K562 (cell line): ENCODE measurements at regions not wholly inside any gene's neighbourhood (a gene's known extent, or its start where the extent isn't known, plus 50 kb on each side); places are given as distances from the start of the nearest gene placed in this dataset.

Source experiments
- JUNB ChIP-seq: fragments of 450-650 bp; formaldehyde crosslinking; conservative IDR thresholded peaks from 2 replicates; pipeline ENCODE4 v1.4.0; 2020; ENCODE audit warnings: mild to moderate bottlenecking
- KDM5B ChIP-seq: fragments of 200-600 bp; sonication (generic); IDR thresholded peaks from 2 replicates; pipeline ENCODE4 v1.6.1; 2012; ENCODE audit warnings: low read depth, mild to moderate bottlenecking, moderate library complexity, low read length, control low read depth, inconsistent platforms; ENCODE audit not compliant: insufficient replicate concordance
- MBD2 ChIP-seq: sonication (generic); IDR thresholded peaks from 2 replicates; pipeline ENCODE4 v1.6.1; 2016; ENCODE audit warnings: low read depth, borderline replicate concordance
- PCBP1 ChIP-seq: fragments of 200-400 bp; formaldehyde crosslinking; IDR thresholded peaks from 2 replicates; pipeline ENCODE4 v1.6.1; 2018; ENCODE audit warnings: mild to moderate bottlenecking, low read depth, low read length; ENCODE audit not compliant: poor library complexity, severe bottlenecking
- SOX6 ChIP-seq: fragments of 450-650 bp; IDR thresholded peaks from 2 replicates; pipeline ENCODE4 v1.6.1; 2014; ENCODE audit warnings: mild to moderate bottlenecking
- SPI1 ChIP-seq: IDR thresholded peaks from 2 replicates; pipeline ENCODE4 v1.6.1; 2011; ENCODE audit warnings: low read depth, low read length, control low read depth, borderline replicate concordance
- ZNF445 ChIP-seq: fragments of 250-450 bp; sonication (Bioruptor Pico); IDR thresholded peaks from 2 replicates; pipeline ENCODE4 v1.4.0; 2020; ENCODE audit warnings: low read depth, mild to moderate bottlenecking, moderate library complexity
- TF ChIP-seq, protein P1 (sequence below): fragments of 250-450 bp; sonication (Bioruptor Pico); IDR thresholded peaks from 2 replicates; pipeline ENCODE4 v1.5.0; 2022; ENCODE audit warnings: mild to moderate bottlenecking
- TF ChIP-seq, protein P2 (sequence below): fragments of 250-450 bp; sonication (Bioruptor Pico); IDR thresholded peaks from 2 replicates; pipeline ENCODE4 v1.8.0; 2022; ENCODE audit warnings: inconsistent platforms
- TF ChIP-seq, protein P3 (sequence below): fragments of 150-350 bp; conservative IDR thresholded peaks from 2 replicates; pipeline ENCODE4 v1.6.1; 2014; ENCODE audit warnings: low read length
- TF ChIP-seq, protein P4 (sequence below), 2 experiments: IDR thresholded peaks; 2 replicates each; pipeline ENCODE4 v1.6.1; 2011; ENCODE audit warnings: borderline replicate concordance in 1 of 2, control low read depth in 1 of 2, low read depth in 1 of 2, low read length in 1 of 2, mild to moderate bottlenecking in 1 of 2, mixed read lengths in 1 of 2, moderate library complexity in 1 of 2; ENCODE audit not compliant: insufficient read depth in 1 of 2, insufficient read length in 1 of 2, poor library complexity in 1 of 2, severe bottlenecking in 1 of 2; ENCODE audit errors: extremely low read depth in 1 of 2

DNA sequence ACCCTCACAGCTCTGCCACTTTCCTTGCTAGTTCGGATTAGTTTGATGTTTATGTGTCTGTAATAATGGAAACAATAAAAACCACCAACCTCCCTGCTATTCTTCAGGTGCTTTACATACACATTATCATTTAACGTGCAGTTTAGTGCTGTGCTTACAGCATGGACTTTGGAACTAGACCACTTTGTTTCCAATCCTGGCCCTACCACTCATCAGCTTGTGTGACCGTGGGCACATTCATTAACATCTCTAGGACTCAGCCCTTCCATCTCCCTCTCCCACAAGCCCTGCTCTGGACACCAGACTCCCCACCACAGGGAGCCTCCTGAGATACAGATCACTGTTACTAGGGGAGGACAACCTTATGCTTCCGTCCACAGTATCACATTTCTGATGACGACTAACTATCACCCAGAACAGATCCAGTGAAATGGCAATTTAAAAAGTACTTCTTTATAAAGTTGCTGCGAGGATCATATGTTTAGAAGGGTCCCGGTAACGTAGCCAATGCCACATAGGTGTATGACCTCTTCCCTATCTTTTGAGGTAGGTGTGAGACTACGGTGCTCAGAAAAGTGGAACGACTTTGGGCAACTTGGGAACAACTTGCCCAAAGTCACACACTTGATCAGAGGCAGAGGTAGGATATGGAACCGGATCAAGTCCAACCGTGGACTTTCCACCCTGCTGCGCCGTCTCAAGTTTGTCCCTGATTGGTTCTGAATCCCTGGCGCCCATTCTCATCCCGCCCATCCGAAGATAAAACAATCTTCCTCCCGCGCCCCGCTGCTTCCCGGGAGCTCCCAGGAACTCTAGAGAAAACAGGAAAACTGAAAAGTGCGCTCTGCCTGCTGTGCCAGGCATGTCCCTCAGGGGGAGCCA lies 132.4 kb upstream of the NIPBL start (continued):
- TF ChIP-seq, protein P1, sequence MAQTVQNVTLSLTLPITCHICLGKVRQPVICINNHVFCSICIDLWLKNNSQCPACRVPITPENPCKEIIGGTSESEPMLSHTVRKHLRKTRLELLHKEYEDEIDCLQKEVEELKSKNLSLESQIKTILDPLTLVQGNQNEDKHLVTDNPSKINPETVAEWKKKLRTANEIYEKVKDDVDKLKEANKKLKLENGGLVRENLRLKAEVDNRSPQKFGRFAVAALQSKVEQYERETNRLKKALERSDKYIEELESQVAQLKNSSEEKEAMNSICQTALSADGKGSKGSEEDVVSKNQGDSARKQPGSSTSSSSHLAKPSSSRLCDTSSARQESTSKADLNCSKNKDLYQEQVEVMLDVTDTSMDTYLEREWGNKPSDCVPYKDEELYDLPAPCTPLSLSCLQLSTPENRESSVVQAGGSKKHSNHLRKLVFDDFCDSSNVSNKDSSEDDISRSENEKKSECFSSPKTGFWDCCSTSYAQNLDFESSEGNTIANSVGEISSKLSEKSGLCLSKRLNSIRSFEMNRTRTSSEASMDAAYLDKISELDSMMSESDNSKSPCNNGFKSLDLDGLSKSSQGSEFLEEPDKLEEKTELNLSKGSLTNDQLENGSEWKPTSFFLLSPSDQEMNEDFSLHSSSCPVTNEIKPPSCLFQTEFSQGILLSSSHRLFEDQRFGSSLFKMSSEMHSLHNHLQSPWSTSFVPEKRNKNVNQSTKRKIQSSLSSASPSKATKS (CRISPR knock-in tag) = no peak
- TF ChIP-seq, protein P2, sequence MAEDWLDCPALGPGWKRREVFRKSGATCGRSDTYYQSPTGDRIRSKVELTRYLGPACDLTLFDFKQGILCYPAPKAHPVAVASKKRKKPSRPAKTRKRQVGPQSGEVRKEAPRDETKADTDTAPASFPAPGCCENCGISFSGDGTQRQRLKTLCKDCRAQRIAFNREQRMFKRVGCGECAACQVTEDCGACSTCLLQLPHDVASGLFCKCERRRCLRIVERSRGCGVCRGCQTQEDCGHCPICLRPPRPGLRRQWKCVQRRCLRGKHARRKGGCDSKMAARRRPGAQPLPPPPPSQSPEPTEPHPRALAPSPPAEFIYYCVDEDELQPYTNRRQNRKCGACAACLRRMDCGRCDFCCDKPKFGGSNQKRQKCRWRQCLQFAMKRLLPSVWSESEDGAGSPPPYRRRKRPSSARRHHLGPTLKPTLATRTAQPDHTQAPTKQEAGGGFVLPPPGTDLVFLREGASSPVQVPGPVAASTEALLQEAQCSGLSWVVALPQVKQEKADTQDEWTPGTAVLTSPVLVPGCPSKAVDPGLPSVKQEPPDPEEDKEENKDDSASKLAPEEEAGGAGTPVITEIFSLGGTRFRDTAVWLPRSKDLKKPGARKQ (CRISPR knock-in tag) = no peak
- no peak for TF ChIP-seq MBD2
- TF ChIP-seq, protein P3, sequence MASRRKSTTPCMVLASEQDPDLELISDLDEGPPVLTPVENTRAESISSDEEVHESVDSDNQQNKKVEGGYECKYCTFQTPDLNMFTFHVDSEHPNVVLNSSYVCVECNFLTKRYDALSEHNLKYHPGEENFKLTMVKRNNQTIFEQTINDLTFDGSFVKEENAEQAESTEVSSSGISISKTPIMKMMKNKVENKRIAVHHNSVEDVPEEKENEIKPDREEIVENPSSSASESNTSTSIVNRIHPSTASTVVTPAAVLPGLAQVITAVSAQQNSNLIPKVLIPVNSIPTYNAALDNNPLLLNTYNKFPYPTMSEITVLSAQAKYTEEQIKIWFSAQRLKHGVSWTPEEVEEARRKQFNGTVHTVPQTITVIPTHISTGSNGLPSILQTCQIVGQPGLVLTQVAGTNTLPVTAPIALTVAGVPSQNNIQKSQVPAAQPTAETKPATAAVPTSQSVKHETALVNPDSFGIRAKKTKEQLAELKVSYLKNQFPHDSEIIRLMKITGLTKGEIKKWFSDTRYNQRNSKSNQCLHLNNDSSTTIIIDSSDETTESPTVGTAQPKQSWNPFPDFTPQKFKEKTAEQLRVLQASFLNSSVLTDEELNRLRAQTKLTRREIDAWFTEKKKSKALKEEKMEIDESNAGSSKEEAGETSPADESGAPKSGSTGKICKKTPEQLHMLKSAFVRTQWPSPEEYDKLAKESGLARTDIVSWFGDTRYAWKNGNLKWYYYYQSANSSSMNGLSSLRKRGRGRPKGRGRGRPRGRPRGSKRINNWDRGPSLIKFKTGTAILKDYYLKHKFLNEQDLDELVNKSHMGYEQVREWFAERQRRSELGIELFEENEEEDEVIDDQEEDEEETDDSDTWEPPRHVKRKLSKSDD = no peak
- peak; percentile 52 for TF ChIP-seq KDM5B
- no peak for TF ChIP-seq JUNB (CRISPR knock-in tag)
- TF ChIP-seq ZNF445 (CRISPR knock-in tag) = no peak
- TF ChIP-seq SOX6 = no peak
- TF ChIP-seq PCBP1 = no peak
- TF ChIP-seq, protein P4, sequence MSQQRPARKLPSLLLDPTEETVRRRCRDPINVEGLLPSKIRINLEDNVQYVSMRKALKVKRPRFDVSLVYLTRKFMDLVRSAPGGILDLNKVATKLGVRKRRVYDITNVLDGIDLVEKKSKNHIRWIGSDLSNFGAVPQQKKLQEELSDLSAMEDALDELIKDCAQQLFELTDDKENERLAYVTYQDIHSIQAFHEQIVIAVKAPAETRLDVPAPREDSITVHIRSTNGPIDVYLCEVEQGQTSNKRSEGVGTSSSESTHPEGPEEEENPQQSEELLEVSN (IDR thresholded peaks at IDR 0.05; ENCODE audit: borderline replicate concordance in 1 of 2, extremely low read depth in 1 of 2, insufficient read depth in 1 of 2, insufficient read length in 1 of 2, low read depth in 1 of 2, low read length in 1 of 2, poor library complexity in 1 of 2, severe bottlenecking in 1 of 2) = peak in 1 of 2 experiments; percentile 8
- TF ChIP-seq SPI1 = no peak
